Right ventricle myocardium superior (tissue), 1 donor: ENCODE measurements at regions not wholly inside any gene's neighbourhood (a gene's known extent, or its start where the extent isn't known, plus 50 kb on each side); places are given as distances from the start of the nearest gene placed in this dataset.
"Not testable (repeated sequence)": the region's sequence is repeated elsewhere in the genome, so short reads cannot be mapped to it uniquely, and the experiment has no call there.

Experiments
- ATAC-seq: fragments of 200-7000 bp; cut with Tn5 transposase; one replicate; pipeline ENCODE4 v1.9.1; 2020; ENCODE audit warnings: mild to moderate bottlenecking; ENCODE audit not compliant: poor library complexity
- DNase-seq: peaks from one replicate; pipeline ENCODE4 v3.0.0-alpha.2; 2020
- intact Hi-C: fragments of 100-400 bp; cut with DNase I; formaldehyde crosslinking; loops from one replicate; pipeline ENCODE4 v1.11.2; 2022
- donor health status: DM: no; HTN: yes; CAD: no; lungs with severe emphysema.

DNA sequence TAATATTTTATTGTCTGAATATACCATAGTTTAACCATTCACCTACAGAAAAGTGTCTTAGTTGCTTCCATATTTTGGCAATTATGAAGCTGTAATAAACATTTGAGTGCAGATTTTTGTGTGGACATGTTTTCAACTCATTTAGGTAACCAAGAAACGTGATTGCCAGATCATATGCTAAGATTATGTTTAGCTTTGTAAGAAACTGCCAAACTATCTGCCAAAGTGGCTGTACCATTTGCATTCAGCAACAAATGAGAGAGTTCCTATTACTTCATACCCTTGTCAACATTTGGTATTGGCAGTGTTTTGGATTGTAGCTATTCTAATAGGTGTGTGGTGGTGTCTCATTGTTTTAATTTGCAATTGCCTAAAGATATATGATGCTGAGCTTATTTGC is 233.5 kb downstream of the TMEM26 start:
- DNase-seq (no peak), ATAC-seq (no peak)
- intact Hi-C loops, result no loop called here

DNA sequence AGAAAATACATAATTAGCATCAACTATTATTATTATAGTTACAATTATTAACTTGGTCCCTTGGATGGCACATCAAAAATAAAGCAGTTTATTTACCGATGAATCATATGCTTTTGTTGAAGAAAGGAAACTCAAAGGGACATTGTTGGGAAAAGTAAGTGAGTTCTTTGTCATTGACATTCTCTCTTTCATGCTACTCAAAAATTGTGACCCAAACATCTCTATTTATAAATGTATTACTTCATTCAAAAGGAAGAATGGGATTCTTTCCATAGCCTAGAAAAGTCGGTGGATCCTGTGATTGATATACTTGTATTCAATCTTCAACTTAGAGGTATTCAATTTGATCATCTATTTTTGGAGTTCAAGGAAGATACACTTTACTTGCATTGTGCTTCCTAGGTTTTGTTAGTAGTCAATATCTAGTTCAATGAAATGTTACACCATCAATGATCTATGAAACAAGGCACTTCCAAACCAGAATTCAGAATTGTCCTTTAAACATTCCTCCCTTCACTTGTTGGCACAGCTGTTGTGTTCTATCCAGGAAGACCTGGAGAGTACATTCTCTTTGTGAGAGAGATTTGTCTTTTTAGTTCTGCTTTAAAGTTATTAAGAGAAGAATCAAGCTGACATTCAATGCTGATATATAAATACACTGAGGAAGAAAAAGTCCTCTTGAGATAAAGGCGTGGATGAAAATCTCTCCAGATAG is 235.2 kb downstream of the TMEM26 start:
- DNase-seq (no peak), ATAC-seq (no peak)
- intact Hi-C loops, result no loop called here

DNA sequence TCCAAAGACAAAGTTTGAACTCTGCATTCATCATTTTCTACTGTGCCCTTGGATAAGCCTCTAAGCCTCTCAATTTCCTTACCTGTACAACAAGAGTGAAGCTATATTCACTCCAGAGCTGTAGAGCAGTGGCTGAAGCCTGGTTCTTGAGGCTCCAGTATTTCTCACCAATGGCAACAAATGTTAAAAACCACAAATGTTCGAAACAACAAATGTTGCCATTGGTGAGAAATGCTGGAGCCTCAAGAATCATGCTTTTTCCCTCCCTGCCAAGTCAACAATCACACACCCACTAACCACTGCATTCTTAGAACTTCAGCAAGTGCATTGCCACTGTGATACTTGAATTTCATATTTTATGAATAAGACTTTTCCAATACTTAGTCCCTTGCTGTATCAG is 237.9 kb downstream of the TMEM26 start:
- ATAC-seq (no peak), DNase-seq (no peak)
- intact Hi-C loops, result no loop called here

DNA sequence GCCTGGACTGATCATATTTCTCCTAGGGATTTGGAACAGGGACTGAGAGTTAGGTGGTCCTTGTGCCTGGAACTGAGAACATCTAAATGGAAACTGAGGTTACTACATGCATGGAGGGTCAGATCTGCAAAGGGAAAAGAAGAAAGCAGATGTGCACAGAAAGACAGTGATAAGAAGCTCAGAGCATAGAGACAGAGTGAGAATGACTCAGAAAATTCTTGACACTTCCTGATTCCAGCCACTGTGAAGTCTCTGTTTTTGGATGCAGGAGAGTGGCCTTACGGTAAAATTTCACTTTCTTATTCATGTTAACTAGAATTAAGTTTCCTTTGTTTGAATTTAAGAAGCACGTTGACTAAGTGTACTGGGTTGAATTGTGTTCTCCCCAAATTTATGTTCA is 241.7 kb downstream of the TMEM26 start:
- intact Hi-C loops, result no loop called here
- no peak for ATAC-seq
- DNase-seq, result no peak

DNA sequence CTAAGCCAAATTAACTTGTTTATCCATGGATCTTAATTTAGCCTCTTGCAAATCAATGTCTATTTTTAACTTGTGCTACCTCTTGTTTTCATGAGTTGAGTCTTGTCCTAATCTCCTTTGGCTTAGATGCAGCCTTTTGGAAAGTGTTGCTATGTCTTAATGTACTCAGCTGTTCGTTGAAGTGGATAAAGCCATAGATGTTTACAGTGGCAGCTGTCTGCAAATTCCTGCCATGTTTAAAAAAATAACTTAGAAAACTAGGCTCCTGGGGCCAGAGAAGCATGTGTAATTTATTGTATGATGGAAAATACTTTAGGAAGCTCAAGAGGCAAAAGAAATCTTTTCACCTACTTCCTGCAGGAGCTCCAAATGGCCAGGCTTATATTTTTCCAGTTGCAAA is 253.1 kb upstream of the RHOBTB1 start:
- ATAC-seq (peak; percentile 45), DNase-seq (no peak)
- intact Hi-C loops, result no loop called here

DNA sequence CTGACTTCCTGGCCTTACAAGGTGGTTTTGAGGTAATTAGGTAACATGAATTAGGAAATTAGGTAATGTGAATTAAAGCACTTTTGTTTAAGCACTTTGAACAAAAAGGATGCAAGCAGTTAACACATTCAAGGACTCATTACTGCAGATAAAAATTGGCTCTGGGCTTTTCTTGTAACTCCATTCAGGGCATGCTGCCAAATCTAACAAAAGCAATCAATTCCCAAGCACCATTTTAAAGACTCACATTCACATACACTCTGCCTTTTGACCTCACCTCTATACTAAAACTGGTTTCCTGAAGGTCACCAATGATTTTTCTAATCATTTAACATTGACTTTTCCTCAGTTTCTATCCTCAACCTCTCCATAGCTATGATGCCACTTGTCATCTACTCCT is 251.2 kb upstream of the RHOBTB1 start:
- intact Hi-C loops, result no loop called here
- ATAC-seq, result no peak

DNA sequence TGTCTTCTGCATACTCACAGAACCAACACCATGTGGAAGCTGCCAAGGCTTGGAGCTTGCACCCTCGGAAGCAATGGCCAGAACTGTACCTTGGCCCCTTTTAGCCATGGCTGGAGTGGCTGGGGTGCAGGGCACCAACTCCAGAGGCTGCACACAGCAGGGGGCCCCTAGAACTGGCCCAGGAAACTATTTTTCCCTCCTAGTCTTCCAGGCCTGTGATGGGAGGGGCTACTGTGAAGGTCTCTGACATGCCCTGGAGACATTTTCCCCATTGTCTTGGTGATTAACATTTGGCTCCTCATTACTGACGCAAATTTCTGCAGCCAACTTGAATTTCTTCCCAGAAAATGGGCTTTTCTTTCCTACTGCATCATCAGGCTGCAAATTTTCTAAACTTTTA is 248.6 kb upstream of the RHOBTB1 start:
- intact Hi-C loops, result loop anchor here (2.0 kb wide), 1 partner anchor 52 kb away; no protein-coding TSS in a partner anchor

More for the DNA sequence above, 251.2 kb upstream of the RHOBTB1 start:
- DNase-seq, result no peak

DNA sequence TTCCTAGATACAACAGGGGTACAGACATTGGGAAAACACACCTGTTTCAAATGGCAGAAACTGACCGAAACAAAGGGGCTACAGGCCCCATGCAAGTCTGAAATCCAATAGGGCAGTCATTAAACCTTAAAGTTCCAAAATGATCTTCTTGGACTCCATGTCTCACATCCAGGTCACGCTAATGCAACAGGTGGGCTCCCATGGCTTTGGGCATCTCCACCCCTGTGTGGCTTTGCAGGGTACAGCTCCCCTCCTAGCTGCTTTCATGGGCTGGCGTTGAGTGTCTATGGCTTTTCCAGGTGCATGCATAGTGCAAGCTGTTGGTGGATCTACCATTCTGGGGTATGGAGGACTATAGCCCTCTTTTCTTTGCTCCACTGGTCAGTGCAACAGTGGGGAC is 248.1 kb upstream of the RHOBTB1 start:
- DNase-seq (no peak), ATAC-seq (no peak)
- intact Hi-C loops, result loop anchor here (2.0 kb wide), 1 partner anchor 51 kb away; no protein-coding TSS in a partner anchor

More for the DNA sequence above, 248.6 kb upstream of the RHOBTB1 start:
- ATAC-seq, result peak; percentile 43
- DNase-seq, result not testable (repeated sequence)

DNA sequence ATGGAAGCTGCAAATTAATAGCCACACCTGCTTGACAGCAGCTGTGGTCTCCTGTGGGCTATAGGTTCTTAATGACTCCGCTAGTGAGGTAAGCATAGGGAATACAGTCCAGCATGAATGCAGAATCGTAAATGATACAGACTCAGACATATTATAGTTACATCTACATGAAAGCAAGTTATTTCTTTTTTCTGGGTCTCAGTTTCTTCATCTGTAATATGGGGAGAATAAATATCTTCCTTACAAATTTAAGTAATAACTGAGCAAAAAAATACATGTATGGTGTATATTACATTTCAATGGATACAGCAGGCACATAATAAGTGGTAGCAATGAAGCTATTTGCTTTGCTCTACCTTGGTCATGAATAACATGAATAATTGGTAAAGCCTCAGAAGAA is 245.9 kb upstream of the RHOBTB1 start:
- DNase-seq, result no peak
- no peak for ATAC-seq
- intact Hi-C loops, result no loop called here

DNA sequence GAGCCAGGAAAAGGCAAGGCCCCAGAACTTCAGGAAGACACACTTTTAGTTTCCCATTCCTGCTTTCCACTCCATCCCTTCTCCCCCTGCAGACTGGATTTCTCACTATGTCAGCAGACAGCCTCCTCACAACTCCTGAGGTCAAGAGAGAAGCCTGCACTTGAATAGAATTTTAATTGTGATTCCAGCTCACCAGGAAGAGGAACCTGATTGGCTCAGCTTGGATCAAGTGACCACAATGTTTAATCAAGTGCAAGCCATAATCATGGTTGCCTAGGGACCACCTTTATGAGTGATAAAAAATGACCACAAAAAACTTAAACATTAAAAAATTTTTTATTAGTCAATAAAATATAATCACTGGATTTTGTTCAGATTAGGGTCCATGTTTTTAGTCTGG is 244.7 kb upstream of the RHOBTB1 start:
- ATAC-seq, result no peak
- intact Hi-C loops, result no loop called here
- DNase-seq, result no peak

DNA sequence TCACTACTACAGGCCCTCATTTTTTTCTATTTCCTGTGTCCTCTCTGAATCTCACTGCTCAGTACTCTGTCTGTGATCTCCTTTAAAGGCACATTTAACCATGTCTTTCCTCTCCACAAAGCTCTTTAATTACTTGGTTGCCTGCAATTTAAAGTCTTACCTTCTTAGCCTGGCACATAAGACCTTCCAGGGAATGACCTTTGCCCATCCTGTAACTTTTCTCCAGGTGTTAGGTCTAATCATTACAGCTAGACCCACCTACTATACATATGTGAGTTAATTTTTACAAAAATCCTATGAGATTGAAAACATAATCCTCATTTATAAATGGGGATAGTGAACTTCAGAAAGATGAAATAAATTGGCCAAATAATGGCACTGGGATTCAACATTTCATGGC is 244.1 kb upstream of the RHOBTB1 start:
- intact Hi-C loops, result no loop called here
- DNase-seq (no peak), ATAC-seq (no peak)

DNA sequence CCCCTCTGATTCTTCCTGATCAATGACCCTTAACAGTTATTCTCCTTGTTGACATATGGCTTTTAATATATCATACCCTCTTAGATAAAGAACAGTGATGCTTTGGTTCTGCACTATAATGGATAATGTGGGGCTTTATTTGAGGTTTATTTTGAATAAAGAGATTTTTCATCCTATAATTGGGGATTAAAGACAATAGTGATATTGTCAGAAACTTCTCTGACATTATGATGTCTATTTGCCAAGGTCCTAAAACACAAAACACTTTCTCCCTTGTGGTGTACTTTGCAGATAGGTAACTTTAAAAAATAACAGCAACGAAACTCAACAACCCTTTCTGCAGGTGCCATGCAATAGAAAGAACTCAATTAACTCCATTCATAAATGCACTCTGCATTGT is 243.6 kb upstream of the RHOBTB1 start:
- ATAC-seq (no peak), DNase-seq (no peak)
- intact Hi-C loops, result no loop called here

DNA sequence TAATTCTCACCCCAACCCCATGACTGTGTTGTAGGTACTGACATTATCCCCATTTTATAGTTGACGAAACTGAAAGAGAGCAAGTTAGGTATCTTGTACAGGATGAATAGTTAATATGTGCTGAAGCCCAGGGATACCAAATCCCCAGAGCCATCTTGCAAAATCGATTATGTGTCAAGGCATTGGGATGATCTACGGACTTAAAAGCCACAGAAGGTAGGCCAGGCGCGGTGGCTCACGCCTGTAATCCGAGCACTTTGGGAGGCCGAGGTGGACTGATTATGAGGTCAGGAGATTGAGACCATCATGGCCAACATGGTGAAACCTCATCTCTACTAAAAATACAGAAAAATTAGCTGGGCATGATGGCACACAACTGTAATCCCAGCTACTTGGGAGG is 242.4 kb upstream of the RHOBTB1 start:
- intact Hi-C loops, result no loop called here
- DNase-seq (no peak), ATAC-seq (no peak)

DNA sequence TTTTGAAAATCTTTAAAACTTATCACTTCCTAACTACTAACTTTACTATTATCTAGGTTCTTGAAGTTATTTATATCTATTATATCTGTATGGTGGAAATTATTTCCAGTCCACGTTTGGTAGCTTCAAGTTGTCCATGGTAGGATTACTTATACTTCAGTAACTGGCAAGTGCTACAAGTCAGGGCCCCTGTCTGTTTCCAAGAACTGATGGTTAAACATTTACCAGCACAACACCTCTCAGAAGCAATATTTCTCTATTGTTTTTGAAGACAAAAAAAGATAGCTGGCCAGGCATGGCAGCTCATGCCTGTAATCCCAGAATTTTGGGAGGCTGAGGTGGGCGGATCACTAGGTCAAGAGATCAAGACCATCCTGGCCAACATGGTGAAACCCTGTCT is 240.4 kb upstream of the RHOBTB1 start:
- no peak for ATAC-seq
- intact Hi-C loops, result no loop called here

DNA sequence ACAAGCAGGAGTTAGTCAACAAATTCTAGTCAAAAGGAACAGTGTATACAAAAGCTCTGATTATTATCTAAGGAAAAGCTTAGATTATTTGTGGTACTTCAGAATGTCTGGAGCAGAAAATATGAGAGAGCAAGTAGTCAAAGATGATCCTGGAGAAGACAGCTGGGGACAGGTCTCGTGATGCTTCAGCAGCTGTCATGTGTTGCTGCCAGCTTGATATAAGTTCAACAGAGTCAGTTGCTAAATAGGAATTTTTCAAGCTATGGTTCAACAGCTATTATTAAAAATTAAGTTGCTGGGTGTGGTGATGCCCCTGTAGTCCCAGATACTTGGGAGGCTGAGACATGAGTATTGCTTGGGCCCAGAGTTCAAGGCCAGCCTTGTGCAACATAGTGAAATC is 240.0 kb upstream of the RHOBTB1 start:
- ATAC-seq, result no peak
- no peak for DNase-seq
- intact Hi-C loops, result no loop called here

More for the DNA sequence above, 240.4 kb upstream of the RHOBTB1 start:
- DNase-seq, result no peak

DNA sequence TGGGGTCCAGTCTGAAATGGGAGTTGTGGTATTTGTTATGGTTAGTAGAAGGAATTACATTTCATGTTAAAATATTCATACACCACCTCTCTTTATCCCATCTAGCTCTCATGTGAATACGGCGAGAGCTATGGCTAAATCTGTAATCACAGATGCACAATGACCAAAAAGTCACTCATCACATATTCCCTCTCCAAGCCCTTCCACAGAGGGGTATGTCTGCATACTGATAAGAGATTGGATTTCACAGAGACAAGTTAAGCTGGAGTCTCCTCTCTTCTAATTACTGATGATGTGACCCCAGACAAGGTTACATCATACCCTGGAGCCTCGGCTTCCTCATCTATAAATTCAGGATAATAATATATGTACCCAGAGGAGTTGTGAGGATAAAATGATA is 237.8 kb upstream of the RHOBTB1 start:
- no peak for ATAC-seq
- DNase-seq, result no peak
- intact Hi-C loops, result no loop called here

DNA sequence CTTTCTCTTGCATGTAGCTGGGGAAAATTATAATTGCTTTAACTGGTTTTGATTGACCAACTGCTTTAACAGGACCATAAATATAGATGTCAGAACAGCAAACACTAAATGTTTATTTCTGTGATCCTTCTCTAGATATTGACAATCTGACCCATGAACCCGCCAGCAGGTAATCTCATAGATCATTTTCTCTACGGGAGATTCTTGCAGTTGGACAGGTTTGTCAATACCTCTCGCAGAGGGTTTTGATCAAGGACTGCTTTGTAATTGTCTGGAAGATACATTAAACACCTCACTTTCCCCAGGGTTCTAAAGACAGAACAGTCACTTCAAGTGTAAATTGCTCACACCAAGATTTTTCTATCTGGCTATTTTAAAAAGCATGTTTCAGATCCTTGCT is 235.8 kb upstream of the RHOBTB1 start:
- no peak for DNase-seq
- no peak for ATAC-seq
- intact Hi-C loops, result no loop called here

DNA sequence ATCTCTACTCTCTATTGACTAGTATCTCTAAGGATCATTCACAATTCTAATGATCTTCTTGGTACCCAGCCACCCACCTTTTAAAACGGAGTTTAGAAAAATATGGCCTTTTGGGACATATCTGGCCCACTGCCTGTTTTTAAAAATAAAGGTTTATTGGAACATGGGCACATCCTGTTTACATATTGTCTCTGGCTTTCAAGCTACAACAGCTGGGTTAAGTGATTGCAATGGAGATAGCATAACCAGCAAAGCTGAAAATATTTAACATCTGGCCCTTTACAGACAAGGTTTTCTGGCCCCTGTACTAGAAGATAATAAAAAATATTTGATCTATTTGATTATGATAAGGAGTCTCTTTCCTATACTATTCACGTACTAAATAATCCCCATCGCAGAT is 232.4 kb upstream of the RHOBTB1 start:
- peak; percentile 37 for ATAC-seq

DNA sequence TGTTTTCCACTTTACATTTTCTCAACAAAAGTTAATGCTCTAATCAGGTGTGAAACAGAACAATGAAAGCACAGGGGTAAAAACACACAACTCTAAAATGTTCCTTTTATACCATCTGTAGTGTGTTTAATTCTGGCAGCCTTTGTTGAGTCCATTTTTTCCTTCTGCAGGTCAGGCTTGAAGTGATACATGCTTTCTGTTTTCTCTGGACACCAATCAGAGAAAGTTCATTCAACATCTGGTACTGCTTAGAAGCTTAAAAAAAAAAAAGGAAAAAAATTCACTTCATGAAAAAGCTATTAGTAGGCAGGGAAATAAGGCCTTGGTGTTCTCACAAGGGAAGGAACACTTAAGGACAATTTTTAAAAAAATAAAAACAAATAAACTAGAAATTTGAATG is 231.3 kb upstream of the RHOBTB1 start:
- intact Hi-C loops, result no loop called here
- ATAC-seq, result peak; percentile 91
- DNase-seq, result no peak

More for the DNA sequence above, 232.4 kb upstream of the RHOBTB1 start:
- DNase-seq, result no peak
- intact Hi-C loops, result no loop called here

DNA sequence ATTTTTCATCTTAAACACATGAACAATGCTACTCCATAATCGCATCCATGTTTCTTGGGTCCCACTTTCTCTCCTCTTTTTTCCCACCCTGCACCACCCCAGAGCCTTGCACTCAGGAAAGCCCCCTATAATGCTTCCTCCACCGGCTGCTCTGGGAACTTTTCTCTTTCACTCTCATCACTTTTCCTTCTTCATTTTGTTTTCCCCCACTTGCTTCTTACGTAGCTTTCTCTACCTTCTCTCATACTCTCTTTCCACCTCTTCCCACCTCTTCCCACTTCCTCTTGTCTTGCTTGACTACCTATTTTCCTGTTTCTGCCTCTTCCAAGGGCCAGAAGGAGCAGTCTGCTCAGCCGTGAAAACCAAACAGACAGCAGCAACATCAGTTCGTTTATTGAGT is 229.5 kb upstream of the RHOBTB1 start:
- no peak for DNase-seq
- no peak for ATAC-seq
- intact Hi-C loops, result no loop called here
